SIG-M5 treated with dmso at 0.1 percent for 504 hours (cell line): ENCODE measurements at regions not wholly inside any gene's neighbourhood (a gene's known extent, or its start where the extent isn't known, plus 50 kb on each side); places are given as distances from the start of the nearest gene placed in this dataset.
"Not testable (repeated sequence)": the region's sequence is repeated elsewhere in the genome, so short reads cannot be mapped to it uniquely, and the experiment has no call there.

ENCODE experiments used
- DNase-seq: peaks from one replicate; lab custom pipeline; 2025; ENCODE audit not compliant: unreplicated experiment; lab: John Stamatoyannopoulos, UW

GRCh38 chr13:80083853-80084676 is 256.9 kb downstream of the SPRY2 start:
- DNase-seq: peak; percentile 11

GRCh38 chr13:80083081-80083852 is 257.7 kb downstream of the SPRY2 start:
- no peak for DNase-seq

- no peak for DNase-seq
Measured at GRCh38 chr13:80082396-80083080, 258.4 kb downstream of the SPRY2 start.

- DNase-seq: no peak
Measured at GRCh38 chr13:80074811-80075210, 266.1 kb downstream of the SPRY2 start.

- DNase-seq: no peak
Measured at GRCh38 chr13:80074143-80074752, 266.7 kb downstream of the SPRY2 start.

GRCh38 chr13:80072231-80072630 is 268.7 kb downstream of the SPRY2 start:
- DNase-seq: no peak

GRCh38 chr13:80070024-80070703 is 270.8 kb downstream of the SPRY2 start:
- DNase-seq: no peak

- DNase-seq: no peak
Measured at GRCh38 chr13:80069374-80069773, 271.6 kb downstream of the SPRY2 start.

GRCh38 chr13:80065996-80066395 is 274.9 kb downstream of the SPRY2 start:
- DNase-seq: no peak

GRCh38 chr13:80062416-80062815 is 278.5 kb downstream of the SPRY2 start:
- DNase-seq: not testable (repeated sequence)

- DNase-seq: no peak
Measured at GRCh38 chr13:80059789-80060188, 281.1 kb downstream of the SPRY2 start.

GRCh38 chr13:80058626-80059025 is 282.3 kb downstream of the SPRY2 start:
- no peak for DNase-seq

- DNase-seq: no peak
Measured at GRCh38 chr13:80055847-80056246, 285.1 kb downstream of the SPRY2 start.

GRCh38 chr13:80054806-80055205 is 286.1 kb downstream of the SPRY2 start:
- no peak for DNase-seq

- no peak for DNase-seq
Measured at GRCh38 chr13:80052286-80052685, 288.6 kb downstream of the SPRY2 start.

GRCh38 chr13:80050252-80050651 is 290.7 kb downstream of the SPRY2 start:
- no peak for DNase-seq

GRCh38 chr13:80048802-80049201 is 292.1 kb downstream of the SPRY2 start:
- peak; percentile 96 for DNase-seq

GRCh38 chr13:80048030-80048429 is 292.9 kb downstream of the SPRY2 start:
- no peak for DNase-seq

- no peak for DNase-seq
Measured at GRCh38 chr13:80047406-80047805, 293.5 kb downstream of the SPRY2 start.

GRCh38 chr13:80040981-80041317 is 300.0 kb downstream of the SPRY2 start:
- DNase-seq: peak; percentile 76
